ENCODE measurements at regions not wholly inside any gene's neighbourhood (a gene's known extent, or its start where the extent isn't known, plus 50 kb on each side); places are given as distances from the start of the nearest gene placed in this dataset.

GRCh38 chr15:29990954-29991353 is 91.8 kb upstream of the GOLGA8J start:
- Histone ChIP-seq H3K27ac (ENCODE audit: extremely low read depth, low read depth, low read length) (no peak overlapping the region), H3K4me3 (ENCODE audit: low read depth, low read length) (no peak overlapping the region), H3K36me3 (ENCODE audit: control insufficient read depth in 2 of 2, insufficient read depth in 1 of 2, low read length in 2 of 2) (no peaks in the 10 kb centered on the region), H3K9me3 (ENCODE audit: control insufficient read depth, insufficient read depth, low read depth, low read length) (no peaks in the 10 kb centered on the region), H3K4me1 (ENCODE audit: control insufficient read depth, insufficient read depth, low read length) (no peaks in the 10 kb centered on the region)
- ChIA-PET POLR2A (no interaction called here), CTCF (no interaction called here)
- TF ChIP-seq KLF7 (tag by site-specific recombination; IDR thresholded peaks at IDR 0.05; ENCODE audit: borderline replicate concordance) (no peak), ZNF626 (tag by site-specific recombination; IDR thresholded peaks at IDR 0.05) (no peak), ZSCAN16 (tag by site-specific recombination; IDR thresholded peaks at IDR 0.05) (no peak), TCF7L2 (IDR thresholded peaks at IDR 0.05; ENCODE audit: borderline replicate concordance, low read depth, low read length) (no peak), YY2 (tag by site-specific recombination; IDR thresholded peaks at IDR 0.05) (no peak), ZNF701 (tag by site-specific recombination; IDR thresholded peaks at IDR 0.05) (no peak), ZNF629 (tag by site-specific recombination; IDR thresholded peaks at IDR 0.05) (no peak), KLF9 (tag by site-specific recombination; IDR thresholded peaks at IDR 0.05; ENCODE audit: low read depth) (no peak), ZNF624 (tag by site-specific recombination; IDR thresholded peaks at IDR 0.05) (no peak), SP3 (tag by site-specific recombination; IDR thresholded peaks at IDR 0.05) (no peak), ZNF274 (IDR thresholded peaks at IDR 0.05; ENCODE audit: low read length) (no peak), ZNF274 (tag by site-specific recombination; IDR thresholded peaks at IDR 0.05; ENCODE audit: borderline replicate concordance) (no peak), YY1 (tag by site-specific recombination; IDR thresholded peaks at IDR 0.05) (no peak), ZIC2 (tag by site-specific recombination; IDR thresholded peaks at IDR 0.05) (no peak), PRDM4 (tag by site-specific recombination; IDR thresholded peaks at IDR 0.05) (no peak), ZNF692 (tag by site-specific recombination; IDR thresholded peaks at IDR 0.05) (no peak), ZSCAN18 (tag by site-specific recombination; IDR thresholded peaks at IDR 0.05) (no peak), MZF1 (tag by site-specific recombination; IDR thresholded peaks at IDR 0.05; ENCODE audit: borderline replicate concordance) (no peak), ZNF488 (tag by site-specific recombination; IDR thresholded peaks at IDR 0.05) (no peak), ZSCAN4 (tag by site-specific recombination; IDR thresholded peaks at IDR 0.05) (no peak), ZNF600 (tag by site-specific recombination; IDR thresholded peaks at IDR 0.05) (no peak)

Data from HEK293 (cell line).